Ascending aorta (tissue), 2 donors: ENCODE measurements at regions not wholly inside any gene's neighbourhood (a gene's known extent, or its start where the extent isn't known, plus 50 kb on each side); places are given as distances from the start of the nearest gene placed in this dataset.
"Not testable (repeated sequence)": the region's sequence is repeated elsewhere in the genome, so short reads cannot be mapped to it uniquely, and the experiment has no call there.

Source experiments
- DNase-seq, 2 donors: peaks; one replicate each; pipeline ENCODE4 v3.0.0-alpha.2; 2019; ENCODE audit warnings: low spot score in 2 of 2
- H3K27ac ChIP-seq, 2 donors: fragments of 200-600 bp; sonication (generic); one replicate each; pipeline ENCODE4 v1.5.1; 2016 to 2017; ENCODE audit warnings: mild to moderate bottlenecking in 1 of 2
- H3K27me3 ChIP-seq: fragments of 200-600 bp; sonication (generic); one replicate; pipeline ENCODE4 v1.5.1; 2017
- H3K36me3 ChIP-seq, 2 donors: fragments of 200-600 bp; sonication (generic); one replicate each; pipeline ENCODE4 v1.5.1; 2016
- H3K4me1 ChIP-seq, 2 donors: fragments of 200-600 bp; sonication (generic); one replicate each; pipeline ENCODE4 v1.5.1; 2016 to 2017; ENCODE audit warnings: mild to moderate bottlenecking in 1 of 2
- H3K4me3 ChIP-seq, 2 donors: fragments of 200-600 bp; sonication (generic); one replicate each; pipeline ENCODE4 v1.5.1; 2016 to 2017; ENCODE audit warnings: mild to moderate bottlenecking in 1 of 2
- H3K9me3 ChIP-seq, 2 donors: fragments of 200-600 bp; sonication (generic); one replicate each; pipeline ENCODE4 v1.5.1; 2016
- intact Hi-C: fragments of 100-400 bp; cut with DNase I; formaldehyde crosslinking; loops from one replicate; pipeline ENCODE4 v1.15.1; 2023
- TF ChIP-seq, protein P1 (sequence below), 3 experiments: fragments of 200-600 bp in 2 of 3; fragments of 450-650 bp in 1 of 3; sonication (generic) in 2 of 3; IDR thresholded peaks; one replicate each; pipeline ENCODE4 v1.5.1; 2016 to 2019; ENCODE audit warnings: antibody characterized with exemption in 3 of 3, mild to moderate bottlenecking in 1 of 3, moderate library complexity in 1 of 3

- H3K27me3 ChIP-seq: no peaks in the 10 kb centered on the region
- no peak overlapping the region for H3K4me3 ChIP-seq
- TF ChIP-seq, protein P1, sequence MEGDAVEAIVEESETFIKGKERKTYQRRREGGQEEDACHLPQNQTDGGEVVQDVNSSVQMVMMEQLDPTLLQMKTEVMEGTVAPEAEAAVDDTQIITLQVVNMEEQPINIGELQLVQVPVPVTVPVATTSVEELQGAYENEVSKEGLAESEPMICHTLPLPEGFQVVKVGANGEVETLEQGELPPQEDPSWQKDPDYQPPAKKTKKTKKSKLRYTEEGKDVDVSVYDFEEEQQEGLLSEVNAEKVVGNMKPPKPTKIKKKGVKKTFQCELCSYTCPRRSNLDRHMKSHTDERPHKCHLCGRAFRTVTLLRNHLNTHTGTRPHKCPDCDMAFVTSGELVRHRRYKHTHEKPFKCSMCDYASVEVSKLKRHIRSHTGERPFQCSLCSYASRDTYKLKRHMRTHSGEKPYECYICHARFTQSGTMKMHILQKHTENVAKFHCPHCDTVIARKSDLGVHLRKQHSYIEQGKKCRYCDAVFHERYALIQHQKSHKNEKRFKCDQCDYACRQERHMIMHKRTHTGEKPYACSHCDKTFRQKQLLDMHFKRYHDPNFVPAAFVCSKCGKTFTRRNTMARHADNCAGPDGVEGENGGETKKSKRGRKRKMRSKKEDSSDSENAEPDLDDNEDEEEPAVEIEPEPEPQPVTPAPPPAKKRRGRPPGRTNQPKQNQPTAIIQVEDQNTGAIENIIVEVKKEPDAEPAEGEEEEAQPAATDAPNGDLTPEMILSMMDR (IDR thresholded peaks at IDR 0.05): no peak
- no peak for DNase-seq
- H3K27ac ChIP-seq: no peak overlapping the region
- H3K4me1 ChIP-seq: no peaks in the 10 kb centered on the region
- H3K9me3 ChIP-seq: no peaks in the 10 kb centered on the region
- intact Hi-C loops: no loop called here
- no peaks in the 10 kb centered on the region for H3K36me3 ChIP-seq
Observed at GRCh38 chr5:118126159-118126558, 862.2 kb downstream of the DTWD2 start.

- intact Hi-C loops: no loop called here
- Histone ChIP-seq H3K27me3 (no peaks in the 10 kb centered on the region), H3K4me1 (no peaks in the 10 kb centered on the region), H3K27ac (no peak overlapping the region), H3K9me3 (no peaks in the 10 kb centered on the region), H3K4me3 (no peak overlapping the region), H3K36me3 (no peaks in the 10 kb centered on the region)
- TF ChIP-seq, protein P1 (IDR thresholded peaks at IDR 0.05): no peak
- DNase-seq: no peak
Observed at GRCh38 chr5:118125687-118126086, 862.7 kb downstream of the DTWD2 start.

DNA sequence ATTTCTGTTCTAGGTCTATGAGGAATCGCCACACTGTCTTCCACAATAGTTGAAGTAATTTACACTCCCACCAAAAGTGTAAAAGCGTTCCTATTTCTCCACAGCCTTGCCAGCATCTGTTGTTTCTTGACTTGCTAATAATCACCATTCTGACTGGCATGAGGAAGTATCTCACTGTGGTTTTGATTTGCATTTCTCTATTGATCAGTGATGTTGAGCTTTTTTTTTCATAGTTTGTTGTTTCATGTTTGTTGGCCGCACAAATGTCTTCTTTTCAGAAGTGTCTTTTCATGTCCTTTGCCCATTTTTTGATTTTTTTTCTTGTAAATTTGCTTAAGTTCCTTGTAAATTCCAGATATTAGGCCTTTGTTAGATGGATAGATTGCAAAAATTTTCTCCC, 867.1 kb downstream of the DTWD2 start:
- H3K27me3 ChIP-seq: no peaks in the 10 kb centered on the region
- DNase-seq: no peak
- no peaks in the 10 kb centered on the region for H3K36me3 ChIP-seq
- H3K4me3 ChIP-seq: no peak overlapping the region
- intact Hi-C loops: no loop called here
- no peaks in the 10 kb centered on the region for H3K4me1 ChIP-seq
- H3K27ac ChIP-seq: no peak overlapping the region
- TF ChIP-seq, protein P1 (IDR thresholded peaks at IDR 0.05): no peak
- no peaks in the 10 kb centered on the region for H3K9me3 ChIP-seq

DNA sequence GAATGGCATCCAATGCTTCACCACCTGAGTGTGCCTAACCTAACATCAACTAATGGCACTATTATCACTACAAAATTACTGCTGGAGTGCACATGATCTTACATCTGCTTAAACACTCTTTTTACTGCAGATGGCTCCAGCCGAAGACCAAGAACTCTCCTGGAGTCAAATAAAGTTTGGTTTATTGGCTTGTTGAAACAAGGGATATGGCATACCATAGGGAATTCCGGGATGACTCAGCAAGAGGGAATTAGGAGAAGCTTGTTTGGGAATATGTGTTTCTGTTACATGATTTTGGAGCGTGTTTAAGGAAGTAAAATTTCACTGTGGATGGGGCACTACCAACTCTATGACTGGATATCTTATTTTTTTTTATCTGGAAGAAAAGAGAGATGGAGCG, 872.6 kb downstream of the DTWD2 start:
- Histone ChIP-seq H3K4me3 (no peak overlapping the region), H3K36me3 (no peaks in the 10 kb centered on the region), H3K4me1 (no peaks in the 10 kb centered on the region), H3K9me3 (no peaks in the 10 kb centered on the region), H3K27me3 (no peaks in the 10 kb centered on the region), H3K27ac (no peak overlapping the region)
- intact Hi-C loops: no loop called here
- no peak for DNase-seq
- TF ChIP-seq, protein P1 (IDR thresholded peaks at IDR 0.05): no peak

DNA sequence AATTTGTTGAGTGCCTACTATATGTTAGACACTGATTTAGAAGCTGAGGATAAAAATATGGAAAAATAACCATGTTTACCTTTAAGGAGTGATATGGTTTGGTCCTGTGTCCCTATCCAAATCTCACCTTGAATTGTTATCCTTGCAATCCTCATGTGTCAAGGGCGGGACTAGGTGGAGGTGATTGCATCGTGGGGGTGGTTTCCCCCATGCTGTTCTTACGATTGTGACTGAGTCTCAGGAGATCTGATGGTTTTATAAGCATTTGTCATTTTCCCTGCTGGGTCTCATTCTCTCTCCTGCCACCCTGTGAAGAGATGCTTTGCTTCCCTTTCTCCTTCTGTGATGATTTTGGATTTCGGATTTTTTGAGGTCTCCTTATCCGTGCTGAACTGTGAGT, 876.4 kb downstream of the DTWD2 start:
- intact Hi-C loops: no loop called here
- DNase-seq: no peak
- Histone ChIP-seq H3K27ac (no peak overlapping the region), H3K36me3 (no peaks in the 10 kb centered on the region), H3K4me1 (no peaks in the 10 kb centered on the region), H3K9me3 (no peaks in the 10 kb centered on the region), H3K27me3 (no peaks in the 10 kb centered on the region), H3K4me3 (no peak overlapping the region)
- TF ChIP-seq, protein P1 (IDR thresholded peaks at IDR 0.05): no peak

- DNase-seq, H3K27ac ChIP-seq, H3K27me3 ChIP-seq, H3K4me3 ChIP-seq, H3K36me3 ChIP-seq, intact Hi-C loops, H3K4me1 ChIP-seq, H3K9me3 ChIP-seq: not testable (repeated sequence)
Observed at GRCh38 chr5:118107246-118107645, 881.1 kb downstream of the DTWD2 start.
